Hepatocyte (in vitro differentiated cells): ENCODE measurements at regions not wholly inside any gene's neighbourhood (a gene's known extent, or its start where the extent isn't known, plus 50 kb on each side); places are given as distances from the start of the nearest gene placed in this dataset.

Source experiments
- CTCF ChIP-seq: fragments of 200-600 bp; sonication (generic); IDR thresholded peaks from 2 replicates; pipeline ENCODE4 v1.5.1; 2016; ENCODE audit warnings: antibody characterized with exemption, mild to moderate bottlenecking; ENCODE audit not compliant: poor library complexity
- EZH2 ChIP-seq: fragments of 200-600 bp; sonication (generic); IDR thresholded peaks from 2 replicates; pipeline ENCODE4 v1.6.1; 2016; ENCODE audit warnings: antibody characterized with exemption, mild to moderate bottlenecking, borderline replicate concordance

GRCh38 chr17:34741967-34742366, 162.6 kb downstream of the TMEM132E start:
- TF ChIP-seq CTCF (no peak), EZH2 (no peak)
